ENCODE measurements at regions not wholly inside any gene's neighbourhood (a gene's known extent, or its start where the extent isn't known, plus 50 kb on each side); places are given as distances from the start of the nearest gene placed in this dataset.

DNA sequence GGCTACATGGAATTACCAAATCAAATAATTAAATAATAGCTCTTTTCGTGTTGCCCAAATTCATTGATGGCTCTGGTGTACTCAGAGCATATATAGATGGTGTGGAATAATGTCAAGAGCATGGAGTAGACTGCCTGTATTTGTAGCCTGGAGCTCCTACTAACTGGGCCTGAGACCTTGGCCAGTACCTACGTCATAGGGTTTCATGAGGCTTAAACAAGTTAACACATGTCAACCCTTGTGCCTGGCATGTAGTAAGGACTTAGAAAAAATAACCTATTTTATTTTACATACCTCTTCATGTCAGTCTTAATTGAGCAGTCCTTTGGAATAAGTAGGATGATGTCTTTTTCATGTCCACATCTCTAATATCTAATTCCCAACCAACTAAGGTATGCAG, 223.7 kb upstream of the DPH6 start:
- H3K4me1 ChIP-seq (ENCODE audit: control insufficient read depth in 1 of 2, insufficient read depth in 2 of 2, low read length in 2 of 2), result no peaks in the 10 kb centered on the region
- no TSS peak for BruUV-seq (replicated peaks)
- intact Hi-C loops (cut with micrococcal nuclease), result no loop called here
- no peak for ATAC-seq
- no peaks in the 10 kb centered on the region for H3K9me2 ChIP-seq (ENCODE audit: insufficient read depth)
- no peak overlapping the region for H3K4me3 ChIP-seq (replicated peaks in 1 of 2; ENCODE audit: low read depth in 1 of 2, low read length in 2 of 2)
- H3K36me3 ChIP-seq (ENCODE audit: control insufficient read depth in 1 of 2, insufficient read depth in 2 of 2, low read length in 2 of 2), result no peaks in the 10 kb centered on the region
- TF ChIP-seq ELF1 (IDR thresholded peaks at IDR 0.05; ENCODE audit: borderline replicate concordance, low read depth), result no peak
- no peak for TF ChIP-seq CEBPB (IDR thresholded peaks at IDR 0.05; ENCODE audit: low read depth)
- TF ChIP-seq YY1 (IDR thresholded peaks at IDR 0.05; ENCODE audit: extremely low read depth, insufficient replicate concordance, low read depth, low read length), result no peak
- no peak for TF ChIP-seq ZFX (IDR thresholded peaks at IDR 0.05)
- TF ChIP-seq, protein P1, sequence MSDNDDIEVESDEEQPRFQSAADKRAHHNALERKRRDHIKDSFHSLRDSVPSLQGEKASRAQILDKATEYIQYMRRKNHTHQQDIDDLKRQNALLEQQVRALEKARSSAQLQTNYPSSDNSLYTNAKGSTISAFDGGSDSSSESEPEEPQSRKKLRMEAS (IDR thresholded peaks at IDR 0.05), result no peak
- TF ChIP-seq TCF7L2 (IDR thresholded peaks at IDR 0.05; ENCODE audit: borderline replicate concordance, extremely low read depth, insufficient read depth, insufficient read length), result no peak
- no peak for TF ChIP-seq FOSL1 (IDR thresholded peaks at IDR 0.05; ENCODE audit: low read depth)
- no peak for TF ChIP-seq POLR2AphosphoS5 (IDR thresholded peaks at IDR 0.05; ENCODE audit: low read depth, low read length)
- TF ChIP-seq SIN3A (IDR thresholded peaks at IDR 0.05; ENCODE audit: low read depth), result no peak
- RAD21 ChIA-PET (ENCODE audit: low non-redundant PET in 1 of 2, low total read pairs in 2 of 2, uncharacterized antibody in 2 of 2, unreplicated experiment in 2 of 2), result no interaction called here
- DNase-seq (ENCODE audit: low read depth, low spot score), result no peak
- POLR2A ChIA-PET, result no interaction called here
- no peaks in the 10 kb centered on the region for H3K9me3 ChIP-seq (ENCODE audit: control insufficient read depth in 1 of 2, insufficient read depth in 1 of 2, low read depth in 1 of 2, low read length in 2 of 2)
- H4K20me1 ChIP-seq (ENCODE audit: insufficient read depth), result no peaks in the 10 kb centered on the region
- H3K27ac ChIP-seq (ENCODE audit: low read depth, low read length), result no peak overlapping the region
- no peaks in the 10 kb centered on the region for H3K27me3 ChIP-seq (ENCODE audit: insufficient read depth, low read length)
- no peaks in the 10 kb centered on the region for H3K79me2 ChIP-seq (ENCODE audit: insufficient read depth, low read length)
- CTCF ChIA-PET, result no interaction called here
- H3K9ac ChIP-seq (ENCODE audit: low read length), result no peak overlapping the region
- H2AFZ ChIP-seq (ENCODE audit: low read depth, low read length, poor library complexity, severe bottlenecking), result no peak overlapping the region
- no peak overlapping the region for H3K4me2 ChIP-seq (ENCODE audit: low read length)

DNA sequence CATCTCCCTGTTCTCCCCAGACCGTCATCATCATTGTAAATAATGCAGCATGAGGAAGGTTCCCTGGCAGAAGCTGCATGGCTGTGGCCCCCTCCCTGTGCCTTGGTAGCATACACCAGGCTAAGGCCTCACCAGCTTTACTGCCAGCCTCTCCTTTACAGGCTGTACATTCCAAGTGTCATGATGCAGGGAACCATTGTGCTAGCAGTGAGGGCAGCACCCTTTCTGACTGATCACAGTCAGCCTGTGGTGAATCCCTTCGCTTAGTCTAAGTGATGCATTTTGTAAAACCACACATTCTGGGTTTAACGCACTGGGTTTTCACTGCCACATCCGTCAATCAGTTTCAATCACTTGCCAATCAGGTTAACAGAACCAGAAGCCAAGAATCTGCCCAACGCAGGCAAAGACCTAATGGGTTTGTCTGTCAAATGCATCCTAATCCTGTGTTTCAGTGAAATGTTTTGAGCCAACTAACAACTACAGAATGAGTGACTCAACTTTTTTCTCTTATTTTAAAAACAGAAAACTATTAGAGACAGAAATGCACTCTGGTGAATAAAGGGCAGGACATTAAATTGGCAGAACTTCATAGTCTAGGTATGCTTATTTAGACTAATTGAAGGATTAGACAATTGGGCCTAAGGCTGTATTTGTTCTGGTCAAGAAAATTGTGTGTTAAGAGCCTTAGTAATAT, 225.9 kb upstream of the DPH6 start:
- no peaks in the 10 kb centered on the region for H3K9me2 ChIP-seq (ENCODE audit: insufficient read depth)
- H3K27me3 ChIP-seq (ENCODE audit: insufficient read depth, low read length), result no peaks in the 10 kb centered on the region
- no peak overlapping the region for H3K27ac ChIP-seq (ENCODE audit: low read depth, low read length)
- H3K9me3 ChIP-seq (ENCODE audit: control insufficient read depth in 1 of 2, insufficient read depth in 1 of 2, low read depth in 1 of 2, low read length in 2 of 2), result no peaks in the 10 kb centered on the region
- ChIA-PET POLR2A (no interaction called here), RAD21 (ENCODE audit: low non-redundant PET in 1 of 2, low total read pairs in 2 of 2, uncharacterized antibody in 2 of 2, unreplicated experiment in 2 of 2) (no interaction called here), CTCF (no interaction called here)
- no peak overlapping the region for H2AFZ ChIP-seq (ENCODE audit: low read depth, low read length, poor library complexity, severe bottlenecking)
- H3K36me3 ChIP-seq (ENCODE audit: control insufficient read depth in 1 of 2, insufficient read depth in 2 of 2, low read length in 2 of 2), result no peaks in the 10 kb centered on the region
- no peak overlapping the region for H3K9ac ChIP-seq (ENCODE audit: low read length)
- H3K79me2 ChIP-seq (ENCODE audit: insufficient read depth, low read length), result no peaks in the 10 kb centered on the region
- DNase-seq (ENCODE audit: low read depth, low spot score), result no peak
- no peak overlapping the region for H3K4me2 ChIP-seq (ENCODE audit: low read length)
- intact Hi-C loops (cut with micrococcal nuclease), result no loop called here
- no peaks in the 10 kb centered on the region for H3K4me1 ChIP-seq (ENCODE audit: control insufficient read depth in 1 of 2, insufficient read depth in 2 of 2, low read length in 2 of 2)
- no peaks in the 10 kb centered on the region for H4K20me1 ChIP-seq (ENCODE audit: insufficient read depth)
- H3K4me3 ChIP-seq (replicated peaks in 1 of 2; ENCODE audit: low read depth in 1 of 2, low read length in 2 of 2), result no peak overlapping the region
- ATAC-seq, result no peak
- no peak for TF ChIP-seq SIN3A (IDR thresholded peaks at IDR 0.05; ENCODE audit: low read depth)
- TF ChIP-seq YY1 (IDR thresholded peaks at IDR 0.05; ENCODE audit: extremely low read depth, insufficient replicate concordance, low read depth, low read length), result no peak
- TF ChIP-seq, protein P2, sequence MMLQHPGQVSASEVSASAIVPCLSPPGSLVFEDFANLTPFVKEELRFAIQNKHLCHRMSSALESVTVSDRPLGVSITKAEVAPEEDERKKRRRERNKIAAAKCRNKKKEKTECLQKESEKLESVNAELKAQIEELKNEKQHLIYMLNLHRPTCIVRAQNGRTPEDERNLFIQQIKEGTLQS (IDR thresholded peaks at IDR 0.05), result no peak
- TF ChIP-seq JUND (IDR thresholded peaks at IDR 0.05), result no peak
- TF ChIP-seq ZNF274 (IDR thresholded peaks at IDR 0.05; ENCODE audit: low read depth, low read length), result no peak
- TF ChIP-seq CEBPB (IDR thresholded peaks at IDR 0.05; ENCODE audit: low read depth), result no peak
- no peak for TF ChIP-seq SP1 (IDR thresholded peaks at IDR 0.05; ENCODE audit: low read depth)
- no peak for TF ChIP-seq ZFX (IDR thresholded peaks at IDR 0.05)
- no peak for TF ChIP-seq EZH2 (IDR thresholded peaks at IDR 0.05)
- BruUV-seq (replicated peaks), result no TSS peak

Measured in HCT116 (cell line).